Mesendoderm (in vitro differentiated cells): ENCODE measurements at regions not wholly inside any gene's neighbourhood (a gene's known extent, or its start where the extent isn't known, plus 50 kb on each side); places are given as distances from the start of the nearest gene placed in this dataset.

ENCODE experiments used
- DNase-seq: peaks from one replicate; pipeline ENCODE4 v3.0.0; 2013
- H2AK5ac ChIP-seq: 2 replicates; pipeline ENCODE4 v1.6.1; 2013; ENCODE audit warnings: low read length, inconsistent platforms
- H2BK120ac ChIP-seq: 2 replicates; pipeline ENCODE4 v1.6.1; 2013; ENCODE audit warnings: low read depth, mild to moderate bottlenecking, low read length, moderate library complexity, mixed read lengths
- H2BK15ac ChIP-seq: replicated peaks from 2 replicates; pipeline ENCODE4 v1.6.1; 2013; ENCODE audit warnings: low read depth, mild to moderate bottlenecking, moderate library complexity
- H2BK5ac ChIP-seq: 2 replicates; pipeline ENCODE4 v1.6.1; 2013; ENCODE audit warnings: low read length, inconsistent platforms
- H3K18ac ChIP-seq: 2 replicates; pipeline ENCODE4 v1.6.1; 2013; ENCODE audit warnings: mild to moderate bottlenecking, low read length, mixed read lengths
- H3K23ac ChIP-seq: one replicate; pipeline ENCODE4 v1.6.1; 2013; ENCODE audit warnings: low read length
- H3K27ac ChIP-seq: 2 replicates; pipeline ENCODE4 v1.5.1; 2013; ENCODE audit warnings: low read depth, mild to moderate bottlenecking, inconsistent platforms, low read length, moderate library complexity
- H3K27me3 ChIP-seq: 2 replicates; pipeline ENCODE4 v1.6.1; 2013; ENCODE audit warnings: low read length, control low read depth, mild to moderate bottlenecking, inconsistent platforms; ENCODE audit not compliant: insufficient read depth, poor library complexity
- H3K36me3 ChIP-seq: 2 replicates; pipeline ENCODE4 v1.6.1; 2013; ENCODE audit warnings: low read length, inconsistent platforms; ENCODE audit not compliant: control insufficient read depth, insufficient read depth
- H3K4ac ChIP-seq: one replicate; pipeline ENCODE4 v1.6.1; 2013; ENCODE audit warnings: low read depth, mild to moderate bottlenecking, low read length, moderate library complexity
- H3K4me1 ChIP-seq: 2 replicates; pipeline ENCODE4 v1.6.1; 2013; ENCODE audit warnings: low read depth, low read length, inconsistent platforms; ENCODE audit not compliant: control insufficient read depth
- H3K4me2 ChIP-seq: 2 replicates; pipeline ENCODE4 v1.6.1; 2013; ENCODE audit warnings: low read length
- H3K4me3 ChIP-seq: 2 replicates; pipeline ENCODE4 v1.5.1; 2013; ENCODE audit warnings: mild to moderate bottlenecking, low read length
- H3K56ac ChIP-seq: one replicate; pipeline ENCODE4 v1.6.1; 2013; ENCODE audit warnings: low read length
- H3K79me1 ChIP-seq: 2 replicates; pipeline ENCODE4 v1.6.1; 2013; ENCODE audit warnings: low read length, inconsistent platforms
- H3K79me2 ChIP-seq: 2 replicates; pipeline ENCODE4 v1.6.1; 2013; ENCODE audit warnings: mild to moderate bottlenecking, low read length; ENCODE audit not compliant: control insufficient read depth, insufficient read depth
- H3K9ac ChIP-seq: 2 replicates; pipeline ENCODE4 v1.6.1; 2013; ENCODE audit warnings: low read length, inconsistent platforms
- H4K5ac ChIP-seq: one replicate; pipeline ENCODE4 v1.6.1; 2013; ENCODE audit warnings: low read length
- H4K8ac ChIP-seq: one replicate; pipeline ENCODE4 v1.6.1; 2013; ENCODE audit warnings: low read depth, mild to moderate bottlenecking, control low read depth, low read length, moderate library complexity
- WGBS: extraction: QIAGEN DNeasy Blood & Tissue Kit; methylation state at CpG from one replicate; pipeline ENCODE4 v1.1.7; 2013; ENCODE audit warnings: low lambda C conversion rate, missing lambda C conversion rate; ENCODE audit not compliant: insufficient coverage; ENCODE audit errors: extremely low coverage; 5-methylcytosine and 5-hydroxymethylcytosine counted together

GRCh38 chr2:146879882-146880281, 964.9 kb upstream of the ACVR2A start:
- Histone ChIP-seq H3K79me1 (no peaks in the 10 kb centered on the region), H3K27ac (no peak overlapping the region)
- peak; percentile 17 for DNase-seq

GRCh38 chr2:146874260-146874658, 970.6 kb upstream of the ACVR2A start:
- Histone ChIP-seq H3K4ac (no peak overlapping the region), H3K36me3 (no peaks in the 10 kb centered on the region), H3K79me2 (no peaks in the 10 kb centered on the region), H4K5ac (no peak overlapping the region), H3K23ac (no peak overlapping the region), H4K8ac (no peak overlapping the region), H2BK5ac (no peak overlapping the region), H2BK15ac (no peak overlapping the region), H3K18ac (no peak overlapping the region), H3K4me3 (no peak overlapping the region), H3K56ac (no peak overlapping the region), H3K27me3 (no peaks in the 10 kb centered on the region), H3K9ac (no peak overlapping the region), H3K4me2 (no peak overlapping the region), H3K79me1 (no peaks in the 10 kb centered on the region), H3K27ac (no peak overlapping the region), H2AK5ac (no peak overlapping the region), H3K4me1 (no peaks in the 10 kb centered on the region), H2BK120ac (no peak overlapping the region)
- WGBS, result no CpG with 5 or more reads among the region's 4 CpGs
- peak; percentile 60 for DNase-seq

More at GRCh38 chr2:146879882-146880281, 964.9 kb upstream of the ACVR2A start:
- no peak overlapping the region for H2BK5ac ChIP-seq
- no peaks in the 10 kb centered on the region for H3K27me3 ChIP-seq
- no peak overlapping the region for H2BK15ac ChIP-seq
- no peaks in the 10 kb centered on the region for H3K4me1 ChIP-seq
- no peaks in the 10 kb centered on the region for H3K36me3 ChIP-seq
- no peak overlapping the region for H2BK120ac ChIP-seq
- H3K79me2 ChIP-seq, result no peaks in the 10 kb centered on the region
- H3K18ac ChIP-seq, result no peak overlapping the region
- no peak overlapping the region for H3K56ac ChIP-seq
- no peak overlapping the region for H3K4me3 ChIP-seq
- no peak overlapping the region for H3K9ac ChIP-seq
- H4K5ac ChIP-seq, result no peak overlapping the region
- H3K4ac ChIP-seq, result no peak overlapping the region
- no CpG with 5 or more reads among the region's 6 CpGs for WGBS
- H3K23ac ChIP-seq, result no peak overlapping the region
- no peak overlapping the region for H3K4me2 ChIP-seq
- H4K8ac ChIP-seq, result no peak overlapping the region
- H2AK5ac ChIP-seq, result no peak overlapping the region

GRCh38 chr2:146873646-146874259, 971.1 kb upstream of the ACVR2A start:
- H3K79me1 ChIP-seq, result no peaks in the 10 kb centered on the region
- no peaks in the 10 kb centered on the region for H3K36me3 ChIP-seq
- no peak overlapping the region for H3K18ac ChIP-seq
- H2BK120ac ChIP-seq, result no peak overlapping the region
- H3K4me3 ChIP-seq, result no peak overlapping the region
- H3K27ac ChIP-seq, result no peak overlapping the region
- no peak overlapping the region for H3K56ac ChIP-seq
- H3K79me2 ChIP-seq, result no peaks in the 10 kb centered on the region
- no peak overlapping the region for H3K23ac ChIP-seq
- H2BK15ac ChIP-seq, result no peak overlapping the region
- H4K8ac ChIP-seq, result no peak overlapping the region
- H3K4ac ChIP-seq, result no peak overlapping the region
- DNase-seq, result no peak
- no peaks in the 10 kb centered on the region for H3K4me1 ChIP-seq
- H2AK5ac ChIP-seq, result no peak overlapping the region
- H3K9ac ChIP-seq, result no peak overlapping the region
- H3K4me2 ChIP-seq, result no peak overlapping the region
- H4K5ac ChIP-seq, result no peak overlapping the region
- no CpG with 5 or more reads among the region's 3 CpGs for WGBS
- H2BK5ac ChIP-seq, result no peak overlapping the region
- H3K27me3 ChIP-seq, result no peaks in the 10 kb centered on the region

- Histone ChIP-seq H3K36me3 (no peaks in the 10 kb centered on the region), H3K4ac (no peak overlapping the region), H3K4me3 (no peak overlapping the region), H3K4me2 (no peak overlapping the region), H3K79me2 (no peaks in the 10 kb centered on the region), H3K27me3 (no peaks in the 10 kb centered on the region), H2BK120ac (no peak overlapping the region), H3K27ac (no peak overlapping the region), H4K5ac (no peak overlapping the region), H3K4me1 (no peaks in the 10 kb centered on the region), H3K23ac (no peak overlapping the region), H3K18ac (no peak overlapping the region), H3K9ac (no peak overlapping the region), H2BK5ac (no peak overlapping the region), H3K79me1 (no peaks in the 10 kb centered on the region), H3K56ac (no peak overlapping the region), H2BK15ac (no peak overlapping the region), H2AK5ac (no peak overlapping the region), H4K8ac (no peak overlapping the region)
- WGBS, result no CpG with 5 or more reads among the region's 2 CpGs
- no peak for DNase-seq
These were observed 971.8 kb upstream of the ACVR2A start for GRCh38 chr2:146873056-146873455.

- no peak overlapping the region for H2AK5ac ChIP-seq
- no peak overlapping the region for H3K23ac ChIP-seq
- no CpG with 5 or more reads among the region's 2 CpGs for WGBS
These were observed 974.1 kb upstream of the ACVR2A start for GRCh38 chr2:146870691-146871090.

GRCh38 chr2:146869328-146869727, 975.5 kb upstream of the ACVR2A start:
- no peaks in the 10 kb centered on the region for H3K79me2 ChIP-seq
- H3K18ac ChIP-seq, result no peak overlapping the region
- H3K56ac ChIP-seq, result no peak overlapping the region
- H3K27me3 ChIP-seq, result no peaks in the 10 kb centered on the region
- H3K4me2 ChIP-seq, result no peak overlapping the region
- no peak overlapping the region for H4K8ac ChIP-seq
- no peak overlapping the region for H4K5ac ChIP-seq
- H3K23ac ChIP-seq, result no peak overlapping the region
- no peak overlapping the region for H2BK120ac ChIP-seq
- no peaks in the 10 kb centered on the region for H3K36me3 ChIP-seq
- no peak overlapping the region for H3K4ac ChIP-seq
- H3K4me1 ChIP-seq, result no peaks in the 10 kb centered on the region
- no peak for DNase-seq
- no peak overlapping the region for H3K9ac ChIP-seq
- no peak overlapping the region for H2BK15ac ChIP-seq
- no peak overlapping the region for H3K4me3 ChIP-seq
- H3K27ac ChIP-seq, result no peak overlapping the region
- H3K79me1 ChIP-seq, result no peaks in the 10 kb centered on the region
- H2BK5ac ChIP-seq, result no peak overlapping the region
- no peak overlapping the region for H2AK5ac ChIP-seq

More at GRCh38 chr2:146870691-146871090, 974.1 kb upstream of the ACVR2A start:
- H4K5ac ChIP-seq, result no peak overlapping the region
- no peaks in the 10 kb centered on the region for H3K79me1 ChIP-seq
- no peak overlapping the region for H3K56ac ChIP-seq
- no peak overlapping the region for H3K18ac ChIP-seq
- no peak overlapping the region for H4K8ac ChIP-seq
- no peak overlapping the region for H2BK120ac ChIP-seq
- no peak overlapping the region for H3K4me3 ChIP-seq
- no peak overlapping the region for H3K4ac ChIP-seq
- no peak overlapping the region for H2BK15ac ChIP-seq
- no peak overlapping the region for H3K4me2 ChIP-seq
- H3K36me3 ChIP-seq, result no peaks in the 10 kb centered on the region
- DNase-seq, result no peak
- no peak overlapping the region for H3K27ac ChIP-seq
- H3K79me2 ChIP-seq, result no peaks in the 10 kb centered on the region
- no peak overlapping the region for H2BK5ac ChIP-seq
- no peak overlapping the region for H3K9ac ChIP-seq
- H3K27me3 ChIP-seq, result no peaks in the 10 kb centered on the region
- no peaks in the 10 kb centered on the region for H3K4me1 ChIP-seq
